Lung (tissue), 11 donors: ENCODE measurements at regions not wholly inside any gene's neighbourhood (a gene's known extent, or its start where the extent isn't known, plus 50 kb on each side); places are given as distances from the start of the nearest gene placed in this dataset.

Experiments
- ATAC-seq: fragments of 200-7000 bp; cut with Tn5 transposase; one replicate; pipeline ENCODE4 v1.9.1; 2020; ENCODE audit warnings: moderate number of reproducible peaks; ENCODE audit not compliant: insufficient read depth, low FRiP score
- DNase-seq, 3 donors: peaks; one replicate each; pipeline ENCODE4 v3.0.0-alpha.2; 2013 to 2017
- H3K27ac ChIP-seq, 2 donors: one replicate each; pipeline ENCODE4 v1.5.1; 2013; ENCODE audit warnings: mild to moderate bottlenecking in 2 of 2, moderate library complexity in 2 of 2, control low read depth in 1 of 2, inconsistent platforms in 1 of 2, low read depth in 1 of 2, low read length in 1 of 2
- H3K27me3 ChIP-seq, 3 donors: one replicate each; pipeline ENCODE4 v1.5.1; 2013; ENCODE audit warnings: low read length in 2 of 3; ENCODE audit not compliant: control insufficient read depth in 3 of 3, insufficient read depth in 3 of 3
- H3K36me3 ChIP-seq, 4 donors: one replicate each; pipeline ENCODE4 v1.5.1; 2013; ENCODE audit warnings: low read length in 4 of 4, mild to moderate bottlenecking in 1 of 4, moderate library complexity in 1 of 4; ENCODE audit not compliant: control insufficient read depth in 4 of 4, insufficient read depth in 4 of 4
- H3K4me1 ChIP-seq, 5 donors: one replicate each; pipeline ENCODE4 v1.5.1; 2013; ENCODE audit warnings: low read length in 5 of 5, mild to moderate bottlenecking in 2 of 5, moderate library complexity in 1 of 5; ENCODE audit not compliant: control insufficient read depth in 5 of 5, insufficient read depth in 5 of 5
- H3K4me3 ChIP-seq: one replicate; pipeline ENCODE4 v1.5.1; 2013; ENCODE audit warnings: mild to moderate bottlenecking, control low read depth, moderate library complexity
- H3K9ac ChIP-seq, 2 donors: one replicate each; pipeline ENCODE4 v1.5.1; 2013; ENCODE audit warnings: low read length in 2 of 2, control low read depth in 1 of 2; ENCODE audit not compliant: insufficient read depth in 1 of 2
- H3K9me3 ChIP-seq, 4 donors: one replicate each; pipeline ENCODE4 v1.5.1; 2013; ENCODE audit warnings: low read length in 3 of 4, mild to moderate bottlenecking in 1 of 4, moderate library complexity in 1 of 4; ENCODE audit not compliant: control insufficient read depth in 4 of 4, insufficient read depth in 3 of 4
- CTCF ChIP-seq: IDR thresholded peaks from 2 replicates; pipeline ENCODE4 v1.5.1; 2012; ENCODE audit warnings: mild to moderate bottlenecking; ENCODE audit errors: control extremely low read depth, extremely low read depth
- WGBS, 2 donors: extraction: QIAGEN DNeasy Blood & Tissue Kit; methylation state at CpG; one replicate each; pipeline ENCODE4 v1.1.7; 2013; 5-methylcytosine and 5-hydroxymethylcytosine counted together
- donor health status: control.
- donor health status: control.
- donor health status: Bipolar disorder and iron deficiency.
- donor health status: healthy.
- donor health status: DM: yes; HTN: yes; CAD: no.

GRCh38 chr2:216756435-216756834 lies 61.1 kb upstream of the IGFBP5 start:
- Histone ChIP-seq H3K27me3 (no peaks in the 10 kb centered on the region), H3K9ac (no peak overlapping the region), H3K4me3 (no peak overlapping the region), H3K36me3 (no peaks in the 10 kb centered on the region), H3K27ac (no peak overlapping the region), H3K4me1 (peaks cover 0 to 16% (median 4%) of the 10 kb centered on the region in 5 donors), H3K9me3 (peaks cover 0 to 2% (median 0%) of the 10 kb centered on the region in 4 donors)
- WGBS, 2 donors, result 87 to 89% methylated on average over 2 of the region's 2 CpGs
- ATAC-seq, result no peak
- TF ChIP-seq CTCF, result no peak
- DNase-seq, result no peak

- DNase-seq (no peak), ATAC-seq (no peak)
- Histone ChIP-seq H3K36me3 (no peaks in the 10 kb centered on the region), H3K9ac (no peak overlapping the region), H3K4me3 (no peak overlapping the region), H3K27ac (no peak overlapping the region), H3K9me3 (peaks cover 0 to 2% (median 0%) of the 10 kb centered on the region in 4 donors), H3K4me1 (peaks cover 0 to 10% (median 4%) of the 10 kb centered on the region in 5 donors), H3K27me3 (no peaks in the 10 kb centered on the region)
- WGBS, 2 donors, result 93 to 95% methylated on average over 7 of the region's 7 CpGs
- no peak for TF ChIP-seq CTCF
Measured at GRCh38 chr2:216754812-216755211, 59.5 kb upstream of the IGFBP5 start.

GRCh38 chr2:216754336-216754735 lies 59.0 kb upstream of the IGFBP5 start:
- H3K4me1 ChIP-seq, result peaks cover 0 to 10% (median 4%) of the 10 kb centered on the region in 5 donors

More at GRCh38 chr2:216754336-216754735, 59.0 kb upstream of the IGFBP5 start:
- H3K4me3 ChIP-seq, result no peak overlapping the region
- no peak overlapping the region for H3K27ac ChIP-seq
- H3K9ac ChIP-seq, result no peak overlapping the region
- ATAC-seq, result no peak
- no peaks in the 10 kb centered on the region for H3K36me3 ChIP-seq
- no peaks in the 10 kb centered on the region for H3K27me3 ChIP-seq
- no peak for TF ChIP-seq CTCF
- DNase-seq, result no peak
- peaks cover 0 to 2% (median 0%) of the 10 kb centered on the region in 4 donors for H3K9me3 ChIP-seq
- WGBS, 2 donors, result 86 to 91% methylated on average over 3 of the region's 3 CpGs
